GM18517 (cell line): ENCODE measurements at regions not wholly inside any gene's neighbourhood (a gene's known extent, or its start where the extent isn't known, plus 50 kb on each side); places are given as distances from the start of the nearest gene placed in this dataset.

Experiments used
- ATAC-seq: cut with Tn5 transposase; IDR thresholded peaks from one replicate; pipeline ENCODE4 v1.9.1; 2021; ENCODE audit warnings: mild to moderate bottlenecking, moderate library complexity; ENCODE audit not compliant: unreplicated experiment

GRCh38 chr1:213371847-213372619 lies 321.0 kb downstream of the RPS6KC1 start:
- no peak for ATAC-seq

GRCh38 chr1:213374369-213374768 lies 323.3 kb downstream of the RPS6KC1 start:
- ATAC-seq = peak; percentile 82

- no peak for ATAC-seq
Observed at GRCh38 chr1:213375002-213375401, 324.0 kb downstream of the RPS6KC1 start.

- no peak for ATAC-seq
Observed at GRCh38 chr1:213376862-213377372, 325.9 kb downstream of the RPS6KC1 start.

GRCh38 chr1:213380865-213381264 lies 329.8 kb downstream of the RPS6KC1 start:
- no peak for ATAC-seq

GRCh38 chr1:213381572-213382084 lies 330.6 kb downstream of the RPS6KC1 start:
- ATAC-seq = no peak

- ATAC-seq = no peak
Observed at GRCh38 chr1:213383465-213383864, 332.4 kb downstream of the RPS6KC1 start.

GRCh38 chr1:213385201-213385600 lies 334.2 kb downstream of the RPS6KC1 start:
- no peak for ATAC-seq

- ATAC-seq = no peak
Observed at GRCh38 chr1:213385806-213386324, 334.8 kb downstream of the RPS6KC1 start.

GRCh38 chr1:213387380-213388015 lies 336.5 kb downstream of the RPS6KC1 start:
- no peak for ATAC-seq

GRCh38 chr1:213388199-213388598 lies 337.2 kb downstream of the RPS6KC1 start:
- no peak for ATAC-seq

- ATAC-seq = no peak
Observed at GRCh38 chr1:213389061-213389581, 338.1 kb downstream of the RPS6KC1 start.

GRCh38 chr1:213391445-213391844 lies 340.4 kb downstream of the RPS6KC1 start:
- no peak for ATAC-seq

GRCh38 chr1:213393860-213394259 lies 342.8 kb downstream of the RPS6KC1 start:
- no peak for ATAC-seq

GRCh38 chr1:213394837-213395236 lies 343.8 kb downstream of the RPS6KC1 start:
- ATAC-seq = no peak

GRCh38 chr1:213397638-213398037 lies 346.6 kb downstream of the RPS6KC1 start:
- no peak for ATAC-seq

GRCh38 chr1:213399695-213400094 lies 348.7 kb downstream of the RPS6KC1 start:
- ATAC-seq = no peak

- no peak for ATAC-seq
Observed at GRCh38 chr1:213409208-213409631, 358.2 kb downstream of the RPS6KC1 start.

GRCh38 chr1:213409971-213410370 lies 358.9 kb downstream of the RPS6KC1 start:
- ATAC-seq = no peak

- ATAC-seq = no peak
Observed at GRCh38 chr1:213414346-213414745, 363.3 kb downstream of the RPS6KC1 start.

- ATAC-seq = no peak
Observed at GRCh38 chr1:213414911-213415310, 363.9 kb downstream of the RPS6KC1 start.
